ENCODE measurements at regions not wholly inside any gene's neighbourhood (a gene's known extent, or its start where the extent isn't known, plus 50 kb on each side); places are given as distances from the start of the nearest gene placed in this dataset.

DNA sequence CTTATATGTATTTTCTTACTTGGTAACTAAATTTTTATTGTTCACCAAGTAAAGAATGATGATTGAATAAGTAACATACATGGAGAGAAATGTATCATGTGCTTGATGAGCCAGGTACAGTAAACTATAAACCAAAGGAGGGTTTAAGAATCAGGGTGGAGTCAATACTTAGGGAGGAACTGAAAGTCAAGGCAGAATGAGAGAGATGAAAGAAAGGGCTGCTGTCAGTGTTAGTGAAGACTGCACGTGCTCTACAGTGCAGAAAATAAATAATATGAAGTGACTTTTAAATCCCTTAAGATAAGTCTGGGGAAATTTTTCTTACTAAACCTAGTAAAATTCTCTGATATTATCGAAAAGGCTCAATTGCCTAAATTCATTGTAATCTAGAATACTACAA, 986.0 kb downstream of the DSC3 start:
- in situ Hi-C loops (cut with MboI; ENCODE audit: low sequenced_read_pairs, unreplicated experiment) = no loop called here
- TF ChIP-seq, protein P1, sequence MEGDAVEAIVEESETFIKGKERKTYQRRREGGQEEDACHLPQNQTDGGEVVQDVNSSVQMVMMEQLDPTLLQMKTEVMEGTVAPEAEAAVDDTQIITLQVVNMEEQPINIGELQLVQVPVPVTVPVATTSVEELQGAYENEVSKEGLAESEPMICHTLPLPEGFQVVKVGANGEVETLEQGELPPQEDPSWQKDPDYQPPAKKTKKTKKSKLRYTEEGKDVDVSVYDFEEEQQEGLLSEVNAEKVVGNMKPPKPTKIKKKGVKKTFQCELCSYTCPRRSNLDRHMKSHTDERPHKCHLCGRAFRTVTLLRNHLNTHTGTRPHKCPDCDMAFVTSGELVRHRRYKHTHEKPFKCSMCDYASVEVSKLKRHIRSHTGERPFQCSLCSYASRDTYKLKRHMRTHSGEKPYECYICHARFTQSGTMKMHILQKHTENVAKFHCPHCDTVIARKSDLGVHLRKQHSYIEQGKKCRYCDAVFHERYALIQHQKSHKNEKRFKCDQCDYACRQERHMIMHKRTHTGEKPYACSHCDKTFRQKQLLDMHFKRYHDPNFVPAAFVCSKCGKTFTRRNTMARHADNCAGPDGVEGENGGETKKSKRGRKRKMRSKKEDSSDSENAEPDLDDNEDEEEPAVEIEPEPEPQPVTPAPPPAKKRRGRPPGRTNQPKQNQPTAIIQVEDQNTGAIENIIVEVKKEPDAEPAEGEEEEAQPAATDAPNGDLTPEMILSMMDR (IDR thresholded peaks at IDR 0.05; ENCODE audit: borderline replicate concordance, control extremely low read depth, extremely low read depth, insufficient read depth, missing control alignments) = no peak
- DNase-seq (ENCODE audit: low spot score) = no peak

DNA sequence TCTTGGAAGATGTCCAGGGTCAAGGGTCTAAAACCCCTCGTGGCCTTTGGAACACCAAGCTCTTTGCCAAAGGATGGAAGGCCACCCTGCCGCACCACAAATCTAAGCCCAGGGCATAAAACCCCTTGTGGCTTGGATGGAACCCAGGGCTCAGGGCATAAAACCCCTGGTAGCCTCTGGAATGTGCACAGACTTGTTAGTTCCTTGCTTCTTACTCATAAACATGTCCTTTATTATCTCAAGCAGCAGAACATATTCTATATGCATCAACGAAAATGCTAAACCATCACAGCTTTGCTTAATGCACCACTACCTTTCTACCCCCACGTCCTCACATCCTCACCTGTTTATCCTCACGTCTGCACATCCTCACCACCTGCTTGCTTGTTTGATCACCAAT, 998.0 kb downstream of the DSC3 start:
- no peak for DNase-seq (ENCODE audit: low spot score)
- TF ChIP-seq, protein P1 (IDR thresholded peaks at IDR 0.05; ENCODE audit: borderline replicate concordance, control extremely low read depth, extremely low read depth, insufficient read depth, missing control alignments) = no peak
- in situ Hi-C loops (cut with MboI; ENCODE audit: low sequenced_read_pairs, unreplicated experiment) = no loop called here

DNA sequence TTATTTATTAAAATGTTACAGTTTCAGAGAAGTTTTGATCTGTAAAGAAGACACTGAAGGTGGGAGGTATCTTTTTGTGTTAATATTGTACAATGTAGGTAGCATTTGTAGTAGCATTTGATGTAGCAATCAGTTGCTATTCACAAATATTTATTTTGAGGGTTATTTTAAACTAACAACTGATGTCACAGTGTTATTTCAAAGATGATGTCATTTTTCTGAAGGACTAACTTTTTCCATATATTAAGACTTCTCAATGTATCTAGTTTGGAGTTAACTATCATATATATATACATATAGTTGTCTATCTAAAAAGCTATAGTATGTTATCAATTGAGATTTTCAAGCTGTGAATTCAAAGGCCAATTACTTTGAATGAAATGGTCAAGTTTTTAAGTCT, 1003.3 kb downstream of the DSC3 start:
- no peak for DNase-seq (ENCODE audit: low spot score)
- in situ Hi-C loops (cut with MboI; ENCODE audit: low sequenced_read_pairs, unreplicated experiment) = no loop called here
- TF ChIP-seq, protein P1 (IDR thresholded peaks at IDR 0.05; ENCODE audit: borderline replicate concordance, control extremely low read depth, extremely low read depth, insufficient read depth, missing control alignments) = no peak

DNA sequence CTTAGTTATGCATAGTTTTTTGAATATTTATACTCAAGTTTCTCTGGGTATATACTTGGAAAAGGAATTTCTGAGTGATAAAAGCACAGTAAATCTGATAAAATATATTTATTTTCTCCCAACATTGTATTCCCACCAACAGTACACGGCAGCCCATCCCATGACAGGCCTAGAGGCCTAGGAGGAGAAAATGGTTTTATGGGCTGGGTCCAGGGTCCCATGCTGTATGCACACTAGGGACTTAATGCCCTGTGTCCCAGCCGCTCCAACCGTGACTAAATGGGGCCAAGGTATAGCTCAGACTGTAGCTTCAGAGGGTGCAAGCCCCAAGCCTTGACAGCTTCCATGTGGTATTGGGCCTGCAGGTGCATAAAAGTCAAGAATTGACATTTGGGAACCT, 1007.7 kb downstream of the DSC3 start:
- TF ChIP-seq, protein P1 (IDR thresholded peaks at IDR 0.05; ENCODE audit: borderline replicate concordance, control extremely low read depth, extremely low read depth, insufficient read depth, missing control alignments) = no peak
- in situ Hi-C loops (cut with MboI; ENCODE audit: low sequenced_read_pairs, unreplicated experiment) = no loop called here
- no peak for DNase-seq (ENCODE audit: low spot score)

DNA sequence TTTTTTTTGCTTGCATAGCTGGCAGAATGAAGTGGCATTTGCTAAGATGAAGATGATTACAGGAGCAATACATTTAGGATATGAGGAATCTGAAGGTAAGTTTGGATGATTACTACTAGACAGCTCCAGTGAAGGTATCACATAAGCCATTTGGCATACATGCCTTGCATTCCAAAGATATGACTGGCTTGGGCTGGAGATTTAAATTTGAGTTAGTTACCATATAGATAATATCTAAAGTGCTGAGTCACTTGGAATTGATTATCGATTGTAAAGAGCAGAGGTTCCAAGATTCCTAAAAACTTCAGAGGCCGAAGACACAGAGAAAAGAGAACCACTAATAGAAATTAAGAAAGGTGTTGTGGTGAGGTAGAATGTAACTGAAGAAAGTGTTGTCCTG, 1026.4 kb downstream of the DSC3 start:
- in situ Hi-C loops (cut with MboI; ENCODE audit: low sequenced_read_pairs, unreplicated experiment) = no loop called here

DNA sequence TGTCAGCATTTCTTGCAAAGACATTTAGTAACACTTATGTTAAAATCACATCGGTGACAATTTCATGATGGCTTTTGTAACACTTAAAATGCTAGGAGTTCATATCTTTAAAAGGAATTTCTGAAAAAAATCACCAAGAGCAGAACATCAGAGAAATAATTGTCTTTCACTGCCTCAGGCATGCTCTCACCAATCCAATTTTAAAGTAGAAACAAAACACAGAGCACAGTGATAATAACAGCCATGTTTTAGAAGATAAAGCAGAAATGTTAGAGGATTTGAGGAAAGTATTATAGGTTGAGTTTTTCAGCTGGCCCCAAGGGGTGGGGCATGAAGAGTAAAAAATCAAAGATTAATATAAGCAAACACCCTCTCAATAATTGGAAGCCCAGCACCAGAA, 1037.6 kb downstream of the DSC3 start:
- DNase-seq (ENCODE audit: low spot score) = no peak
- in situ Hi-C loops (cut with MboI; ENCODE audit: low sequenced_read_pairs, unreplicated experiment) = no loop called here

More for the DNA sequence above, 1026.4 kb downstream of the DSC3 start:
- TF ChIP-seq, protein P1 (IDR thresholded peaks at IDR 0.05; ENCODE audit: borderline replicate concordance, control extremely low read depth, extremely low read depth, insufficient read depth, missing control alignments) = no peak
- no peak for DNase-seq (ENCODE audit: low spot score)

More for the DNA sequence above, 1037.6 kb downstream of the DSC3 start:
- TF ChIP-seq, protein P1 (IDR thresholded peaks at IDR 0.05; ENCODE audit: borderline replicate concordance, control extremely low read depth, extremely low read depth, insufficient read depth, missing control alignments) = no peak
